HG03280 (cell line): ENCODE measurements at regions not wholly inside any gene's neighbourhood (a gene's known extent, or its start where the extent isn't known, plus 50 kb on each side); places are given as distances from the start of the nearest gene placed in this dataset.

Source experiments
- ATAC-seq: cut with Tn5 transposase; IDR thresholded peaks from one replicate; pipeline ENCODE4 v1.9.1; 2021; ENCODE audit warnings: mild to moderate bottlenecking, moderate library complexity; ENCODE audit not compliant: unreplicated experiment

DNA sequence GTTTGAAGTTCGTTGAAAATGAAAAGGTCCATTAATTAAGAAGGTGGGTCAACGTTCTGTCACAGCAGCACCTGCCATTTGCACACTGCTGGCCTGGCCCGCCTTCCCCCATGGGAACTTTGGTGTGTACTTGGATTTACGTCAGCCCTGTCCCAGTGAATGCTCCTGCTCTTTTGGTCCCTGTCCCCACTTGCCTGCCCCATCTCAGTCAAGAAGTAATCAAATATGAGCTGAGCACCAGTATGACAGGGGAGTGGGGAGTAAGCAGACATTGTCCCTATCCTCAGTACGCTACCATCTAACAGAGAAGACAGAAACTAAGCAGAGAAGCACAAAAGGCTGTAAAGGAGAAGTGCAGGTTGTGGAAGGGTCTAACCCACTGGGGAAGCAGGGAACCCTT lies 65.1 kb downstream of the SLC4A3 start:
- ATAC-seq, result no peak

- ATAC-seq, result no peak
Measured at GRCh38 chr2:219695145-219695709, 67.8 kb downstream of the SLC4A3 start.

- ATAC-seq, result no peak
Measured at GRCh38 chr2:219697811-219698747, 70.6 kb downstream of the SLC4A3 start.

DNA sequence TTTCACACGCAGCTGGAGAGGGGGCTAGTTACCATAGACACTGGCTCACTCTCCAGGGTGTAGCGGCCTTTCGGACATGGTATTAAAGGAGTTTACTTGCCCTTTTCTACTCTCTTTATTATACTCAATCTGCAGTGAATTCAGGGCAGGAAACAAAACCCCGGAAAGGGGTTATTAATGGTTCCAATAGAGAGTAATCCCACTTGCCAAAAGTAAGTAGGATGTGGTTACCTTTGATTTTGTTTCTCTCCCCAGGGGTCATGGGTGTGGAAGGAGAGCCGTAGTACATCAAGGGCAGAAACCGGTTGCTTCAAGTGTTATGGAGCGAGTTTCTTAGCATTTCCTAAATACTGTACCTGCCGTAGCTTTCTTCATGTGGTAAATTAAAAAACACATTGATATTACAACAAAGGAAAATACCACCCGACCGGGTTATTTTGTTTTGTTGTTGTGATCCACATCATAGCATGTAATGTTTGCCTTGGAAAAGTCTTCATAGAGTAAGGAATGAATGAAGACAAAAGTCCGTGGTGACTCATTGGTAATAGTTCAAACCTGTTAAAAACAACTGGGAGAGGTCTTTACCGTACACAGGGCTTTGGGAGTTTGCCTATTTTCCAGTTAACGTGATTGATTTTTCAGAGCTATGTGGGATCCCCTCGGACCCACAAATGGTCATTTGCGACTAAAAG lies 71.5 kb downstream of the SLC4A3 start:
- no peak for ATAC-seq

- ATAC-seq, result no peak
Measured at GRCh38 chr2:219699440-219699821, 72.0 kb downstream of the SLC4A3 start.

DNA sequence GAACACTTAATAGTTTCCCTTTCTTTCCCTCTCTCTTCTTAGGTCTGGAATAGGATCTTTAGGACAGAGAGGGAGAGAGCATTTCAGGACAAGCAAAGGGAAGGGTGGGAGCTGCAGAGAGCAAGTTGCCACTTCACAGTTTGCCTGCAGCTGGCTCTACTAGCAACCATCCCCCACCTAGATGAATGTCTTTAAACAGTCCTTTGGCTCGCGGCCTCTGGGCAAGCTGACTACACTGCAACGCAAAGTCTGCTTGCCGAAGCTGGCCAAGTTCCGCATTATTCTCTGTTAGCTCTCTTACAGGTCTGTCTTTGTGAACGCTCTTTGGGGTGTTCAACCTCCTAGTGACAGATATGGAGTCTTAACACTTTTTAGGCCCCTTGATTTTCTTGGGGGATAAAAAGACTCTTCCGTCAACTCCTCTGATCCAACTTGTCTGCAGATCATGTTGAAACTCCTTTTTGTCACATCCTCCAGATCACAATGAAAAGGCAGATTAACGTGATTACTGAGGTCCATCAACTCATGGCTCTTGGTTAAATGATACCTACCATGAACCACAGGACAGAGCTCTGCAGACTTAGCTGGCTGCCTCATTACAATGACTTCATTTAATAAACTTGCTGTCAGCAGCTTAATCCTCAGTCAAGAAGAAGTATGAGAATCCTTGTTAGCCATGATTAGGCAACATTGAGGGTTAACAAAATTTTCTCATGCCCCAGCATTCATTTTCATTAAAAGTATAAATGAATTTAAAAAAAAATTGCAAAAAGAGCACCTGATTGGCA lies 74.6 kb downstream of the SLC4A3 start:
- ATAC-seq, result no peak

DNA sequence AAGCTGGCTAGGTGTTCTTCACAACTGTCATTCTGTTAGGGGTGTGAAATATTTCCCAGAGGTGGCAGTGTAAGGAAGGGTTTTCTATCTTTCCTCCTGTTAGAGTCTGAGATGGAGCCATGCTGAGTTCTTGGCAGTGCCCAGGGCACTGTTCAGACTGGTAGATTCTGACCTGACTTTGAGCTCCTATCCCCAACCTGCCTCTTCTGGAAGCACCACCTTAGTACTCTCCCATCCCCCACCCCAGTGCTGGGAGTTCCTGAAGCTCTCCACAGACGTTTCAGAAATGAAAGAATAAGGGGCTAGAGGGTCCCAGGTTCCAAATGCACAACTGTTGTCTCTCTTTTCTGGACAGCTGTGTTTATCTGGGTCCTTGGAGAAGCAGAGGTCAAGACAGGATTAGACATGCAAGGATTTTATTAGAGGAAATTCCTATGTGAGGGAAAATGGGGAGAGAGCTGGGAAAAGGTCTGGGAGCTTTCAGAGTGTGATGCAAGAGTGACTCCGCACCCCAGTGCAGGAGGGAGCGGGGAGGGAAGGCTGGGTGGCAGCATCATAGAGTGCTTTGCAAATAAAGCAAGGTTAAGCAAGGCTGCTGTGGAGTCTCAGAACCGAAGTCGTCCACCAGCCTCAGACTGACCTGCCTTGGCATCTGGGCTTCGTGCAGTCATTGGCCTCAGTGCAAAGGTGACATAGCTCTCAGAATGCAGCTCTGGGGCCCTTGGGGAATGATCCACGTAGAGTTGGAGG lies 75.5 kb downstream of the SLC4A3 start:
- ATAC-seq, result no peak

GRCh38 chr2:219704878-219705277 lies 77.4 kb downstream of the SLC4A3 start:
- ATAC-seq, result no peak

DNA sequence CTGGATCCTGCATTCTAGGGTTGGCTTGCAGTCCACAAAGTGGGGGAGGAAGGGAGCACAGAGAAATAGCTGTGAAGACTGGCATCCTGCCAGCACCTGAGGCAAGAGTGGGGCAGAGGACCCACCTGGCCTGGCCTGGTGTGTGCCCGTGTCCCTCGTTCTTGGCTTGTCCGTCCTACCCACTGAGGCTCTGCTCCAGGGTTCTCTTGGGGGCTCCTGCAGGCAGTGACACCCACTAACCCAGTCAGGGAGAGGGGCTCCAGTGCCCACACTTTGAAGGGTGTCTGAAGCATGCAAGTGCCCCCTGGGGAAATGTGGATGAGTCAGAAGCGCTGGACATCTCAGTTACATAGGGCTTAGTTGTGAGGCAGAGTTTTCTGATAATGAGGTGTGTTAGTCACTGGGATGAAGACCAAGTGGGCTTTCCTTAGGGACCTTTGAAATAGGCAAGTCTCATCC lies 79.4 kb downstream of the SLC4A3 start:
- ATAC-seq, result no peak

- no peak for ATAC-seq
Measured at GRCh38 chr2:219707496-219708285, 80.3 kb downstream of the SLC4A3 start.

DNA sequence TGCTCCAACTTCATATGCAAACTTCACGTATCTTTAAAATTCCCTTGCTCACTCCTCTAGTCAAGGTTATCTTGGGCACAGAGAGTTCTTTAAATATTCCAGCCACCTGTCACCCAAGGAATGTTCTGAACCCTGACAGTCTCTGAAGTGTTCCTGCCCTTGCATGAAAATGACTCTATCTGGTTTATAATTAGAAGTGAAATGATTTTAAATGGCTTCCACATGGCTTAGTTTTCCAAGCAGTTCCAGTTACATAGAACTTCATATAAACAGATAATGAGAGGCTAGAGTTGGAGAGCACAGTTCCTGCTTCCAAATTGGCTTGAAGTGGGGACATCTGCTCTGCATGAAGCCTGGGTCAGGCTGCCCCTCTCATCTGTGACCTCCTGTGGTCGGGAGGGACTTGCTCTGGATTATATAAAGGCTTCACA lies 81.9 kb downstream of the SLC4A3 start:
- no peak for ATAC-seq

DNA sequence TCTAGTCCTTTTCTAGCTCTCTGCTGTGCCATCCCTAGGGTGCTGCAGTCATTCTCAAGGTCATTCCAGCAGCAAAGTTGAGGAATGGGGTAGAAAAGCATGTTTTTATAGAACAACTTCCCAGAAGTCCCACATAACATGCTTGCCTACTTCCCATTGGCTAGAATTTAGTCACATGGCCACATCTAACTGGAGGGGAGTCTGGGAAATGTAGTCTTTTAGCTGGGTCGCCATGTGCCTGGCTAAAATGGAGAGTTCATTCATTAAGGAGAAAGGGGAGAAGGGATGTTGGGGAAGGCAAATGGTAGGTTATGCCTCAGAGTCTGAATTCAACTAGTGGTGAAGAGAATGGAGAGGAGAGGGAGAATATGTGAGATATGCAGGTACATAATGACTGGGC lies 85.7 kb downstream of the SLC4A3 start:
- ATAC-seq, result no peak

- no peak for ATAC-seq
Measured at GRCh38 chr2:219714681-219715400, 87.4 kb downstream of the SLC4A3 start.

GRCh38 chr2:219718066-219718465 lies 90.6 kb downstream of the SLC4A3 start:
- no peak for ATAC-seq

- no peak for ATAC-seq
Measured at GRCh38 chr2:219719521-219719920, 92.1 kb downstream of the SLC4A3 start.

- no peak for ATAC-seq
Measured at GRCh38 chr2:219720956-219721355, 93.5 kb downstream of the SLC4A3 start.

- no peak for ATAC-seq
Measured at GRCh38 chr2:219722276-219722879, 94.9 kb downstream of the SLC4A3 start.

DNA sequence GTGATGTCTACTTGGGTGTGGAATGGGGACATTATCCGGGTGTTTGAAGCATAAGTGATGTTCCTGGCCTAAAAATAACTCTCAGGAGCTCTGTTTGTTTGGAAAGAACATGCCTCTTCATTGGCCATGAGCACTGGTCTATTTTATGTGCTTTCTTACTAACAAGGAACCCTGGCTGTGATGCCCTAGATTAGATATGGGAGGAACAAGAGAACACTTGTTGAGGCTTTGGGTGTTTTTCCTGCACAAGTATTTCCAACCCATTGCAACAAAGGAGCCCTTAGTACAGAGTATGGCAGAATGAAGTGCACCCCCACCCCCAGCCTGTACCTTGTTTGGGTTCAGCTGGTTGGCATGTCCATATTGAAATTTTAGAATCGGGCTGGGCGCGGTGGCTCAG lies 95.9 kb downstream of the SLC4A3 start:
- no peak for ATAC-seq
